ENCODE measurements at regions not wholly inside any gene's neighbourhood (a gene's known extent, or its start where the extent isn't known, plus 50 kb on each side); places are given as distances from the start of the nearest gene placed in this dataset.

GRCh38 chr11:41926339-41926738 lies 466.9 kb upstream of the LRRC4C start:
- TF ChIP-seq GATA2 (IDR thresholded peaks at IDR 0.05; ENCODE audit: insufficient read depth, insufficient read length, low read depth, low read length) (no peak), CTCF (IDR thresholded peaks at IDR 0.05; ENCODE audit: extremely low read depth in 1 of 2, insufficient read depth in 1 of 2, low read depth in 1 of 2, low read length in 2 of 2) (no peak), FOS (IDR thresholded peaks at IDR 0.05; ENCODE audit: borderline replicate concordance, insufficient read depth, low read length) (no peak), JUN (IDR thresholded peaks at IDR 0.05; ENCODE audit: borderline replicate concordance, insufficient read depth, insufficient read length, low read depth) (no peak)
- no TSS peak for BruUV-seq (replicated peaks)
- no peaks in the 10 kb centered on the region for H3K27me3 ChIP-seq (ENCODE audit: control insufficient read depth in 2 of 2, insufficient read depth in 2 of 2, low read length in 2 of 2)
- dilution Hi-C loops (cut with MboI; ENCODE audit: extremely low pct_ligation_motif_present, low sequenced_read_pairs), result no loop called here
- no peak overlapping the region for H3K9ac ChIP-seq (replicated peaks; ENCODE audit: extremely low read depth, insufficient read depth, low read length)
- intact Hi-C loops (cut with micrococcal nuclease), result no loop called here
- no peaks in the 10 kb centered on the region for H3K9me3 ChIP-seq (replicated peaks; ENCODE audit: control insufficient read depth, insufficient read depth, low read length)
- H4K20me1 ChIP-seq (replicated peaks; ENCODE audit: control insufficient read depth, extremely low read depth, insufficient read depth, low read length), result no peaks in the 10 kb centered on the region
- FAIRE-seq (no peak), DNase-seq (ENCODE audit: low read depth, low spot score) (no peak)
- CTCF ChIA-PET, result no interaction called here
- no peaks in the 10 kb centered on the region for H3K36me3 ChIP-seq (ENCODE audit: control insufficient read depth in 2 of 2, extremely low read depth in 1 of 2, insufficient read depth in 2 of 2, low read length in 2 of 2)
- POLR2A ChIA-PET, result no interaction called here
- no peak overlapping the region for H3K27ac ChIP-seq (ENCODE audit: insufficient read depth, low read depth, low read length)
- no peaks in the 10 kb centered on the region for H3K4me1 ChIP-seq (ENCODE audit: control insufficient read depth, extremely low read depth, insufficient read depth, low read length)
- H3K4me3 ChIP-seq (replicated peaks in 1 of 3; ENCODE audit: insufficient read depth in 1 of 3, low read depth in 1 of 3, low read length in 3 of 3), result no peak overlapping the region
- H2AFZ ChIP-seq (ENCODE audit: low read depth, low read length), result no peak overlapping the region
- no peaks in the 10 kb centered on the region for H3K79me2 ChIP-seq (ENCODE audit: control insufficient read depth, insufficient read depth, low read length)
- H3K4me2 ChIP-seq (ENCODE audit: insufficient read depth, low read length), result no peak overlapping the region
- H3K9me1 ChIP-seq (replicated peaks; ENCODE audit: control insufficient read depth, extremely low read depth, insufficient read depth, low read length), result no peaks in the 10 kb centered on the region

DNA sequence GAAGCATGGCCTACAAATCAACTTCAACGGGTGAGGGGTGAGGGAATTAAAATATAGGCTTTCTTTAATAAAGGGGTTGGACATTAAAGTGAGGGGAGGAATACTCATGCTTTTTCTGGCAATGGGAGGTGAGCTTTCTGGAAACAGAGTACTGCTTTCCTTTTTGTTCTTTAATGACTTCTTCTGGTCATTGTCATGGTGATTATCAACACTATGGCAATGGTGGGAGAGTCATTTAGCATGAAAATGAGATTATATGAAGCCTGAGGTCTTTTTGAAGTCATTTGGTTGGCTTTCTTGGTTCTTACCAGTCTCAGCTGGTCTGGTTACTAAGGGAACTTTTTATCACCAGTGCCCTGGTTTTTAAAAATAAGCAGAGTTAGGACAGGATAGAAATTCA lies 475.8 kb upstream of the LRRC4C start:
- no peak overlapping the region for H3K9ac ChIP-seq (replicated peaks; ENCODE audit: extremely low read depth, insufficient read depth, low read length)
- dilution Hi-C loops (cut with MboI; ENCODE audit: extremely low pct_ligation_motif_present, low sequenced_read_pairs), result no loop called here
- H3K9me1 ChIP-seq (replicated peaks; ENCODE audit: control insufficient read depth, extremely low read depth, insufficient read depth, low read length), result no peaks in the 10 kb centered on the region
- no peak overlapping the region for H3K4me2 ChIP-seq (ENCODE audit: insufficient read depth, low read length)
- H3K4me1 ChIP-seq (ENCODE audit: control insufficient read depth, extremely low read depth, insufficient read depth, low read length), result no peaks in the 10 kb centered on the region
- POLR2A ChIA-PET, result no interaction called here
- no peak overlapping the region for H3K27ac ChIP-seq (ENCODE audit: insufficient read depth, low read depth, low read length)
- no peaks in the 10 kb centered on the region for H3K36me3 ChIP-seq (ENCODE audit: control insufficient read depth in 2 of 2, extremely low read depth in 1 of 2, insufficient read depth in 2 of 2, low read length in 2 of 2)
- CTCF ChIA-PET, result no interaction called here
- DNase-seq (ENCODE audit: low read depth, low spot score) (no peak), FAIRE-seq (no peak)
- H3K4me3 ChIP-seq (replicated peaks in 1 of 3; ENCODE audit: insufficient read depth in 1 of 3, low read depth in 1 of 3, low read length in 3 of 3), result no peak overlapping the region
- no peak overlapping the region for H2AFZ ChIP-seq (ENCODE audit: low read depth, low read length)
- no peak for TF ChIP-seq GATA2 (IDR thresholded peaks at IDR 0.05; ENCODE audit: insufficient read depth, insufficient read length, low read depth, low read length)
- no peak for TF ChIP-seq POLR2AphosphoS5 (IDR thresholded peaks at IDR 0.05; ENCODE audit: insufficient read depth, low read depth, low read length)
- no peak for TF ChIP-seq MAX (IDR thresholded peaks at IDR 0.05; ENCODE audit: insufficient read depth, insufficient read length)
- TF ChIP-seq EZH2 (IDR thresholded peaks at IDR 0.05; ENCODE audit: borderline replicate concordance, low read depth, low read length, severe bottlenecking), result no peak
- TF ChIP-seq JUN (IDR thresholded peaks at IDR 0.05; ENCODE audit: borderline replicate concordance, insufficient read depth, insufficient read length, low read depth), result no peak
- no peak for TF ChIP-seq CTCF (IDR thresholded peaks at IDR 0.05; ENCODE audit: extremely low read depth in 1 of 2, insufficient read depth in 1 of 2, low read depth in 1 of 2, low read length in 2 of 2)
- TF ChIP-seq MYC (IDR thresholded peaks at IDR 0.05; ENCODE audit: low read depth, low read length), result no peak
- no peak for TF ChIP-seq FOS (IDR thresholded peaks at IDR 0.05; ENCODE audit: borderline replicate concordance, insufficient read depth, low read length)
- TF ChIP-seq POLR2A (IDR thresholded peaks at IDR 0.05; ENCODE audit: low read depth, low read length), result no peak
- H3K79me2 ChIP-seq (ENCODE audit: control insufficient read depth, insufficient read depth, low read length), result no peaks in the 10 kb centered on the region
- no peaks in the 10 kb centered on the region for H3K27me3 ChIP-seq (ENCODE audit: control insufficient read depth in 2 of 2, insufficient read depth in 2 of 2, low read length in 2 of 2)
- no TSS peak for BruUV-seq (replicated peaks)
- intact Hi-C loops (cut with micrococcal nuclease), result no loop called here
- H4K20me1 ChIP-seq (replicated peaks; ENCODE audit: control insufficient read depth, extremely low read depth, insufficient read depth, low read length), result no peaks in the 10 kb centered on the region
- H3K9me3 ChIP-seq (replicated peaks; ENCODE audit: control insufficient read depth, insufficient read depth, low read length), result no peaks in the 10 kb centered on the region

Measured in endothelial cell of umbilical vein (primary cell).